A549 (cell line): ENCODE measurements at regions not wholly inside any gene's neighbourhood (a gene's known extent, or its start where the extent isn't known, plus 50 kb on each side); places are given as distances from the start of the nearest gene placed in this dataset.

Experiments
- ATAC-seq, 2 experiments: fragments of 200-7000 bp in 1 of 2; fragments of >200 bp in 1 of 2; cut with Nextera tagmentation in 1 of 2; cut with Tn5 transposase in 1 of 2; 3 replicates each; pipeline versions ENCODE4 v1.8.0 to v1.9.1; 2018 to 2020; ENCODE audit warnings: mild to moderate bottlenecking in 1 of 2, moderate library complexity in 1 of 2
- CTCF ChIA-PET: fragments of 300-600 bp; sonication (Branson Sonifier 250); formaldehyde crosslinking; extraction: SDS; loops from one replicate; lab custom pipeline; 2021; ENCODE audit warnings: antibody characterized with exemption, inconsistent platforms; lab: Yijun Ruan, JAX
- POLR2A ChIA-PET: fragments of 350-600 bp; formaldehyde crosslinking; extraction: SDS; loops from one replicate; lab custom pipeline; 2021; ENCODE audit warnings: antibody characterized with exemption, inconsistent platforms; lab: Yijun Ruan, JAX
- DNase-seq, 2 experiments: peaks; one replicate each; pipeline versions ENCODE4 v3.0.0 to v3.0.0-alpha.2; 2011 to 2016; ENCODE audit warnings: low read depth in 1 of 2, low spot score in 1 of 2
- FAIRE-seq: peaks from 2 replicates; lab custom pipeline; 2011; peaks lifted over from hg19 to GRCh38; lab: Jason Lieb, UNC
- H3K27ac ChIP-seq, 2 experiments: fragments of >200 bp; sonication (Bioruptor Twin); formaldehyde crosslinking; 3 replicates each; pipeline ENCODE4 v1.5.1; 2016 to 2017
- H3K4me1 ChIP-seq: fragments of >200 bp; sonication (Bioruptor Twin); formaldehyde crosslinking; 3 replicates; pipeline ENCODE4 v1.6.1; 2016
- H3K4me2 ChIP-seq: fragments of >200 bp; sonication (Bioruptor Twin); formaldehyde crosslinking; 3 replicates; pipeline ENCODE4 v1.6.1; 2016
- H3K4me3 ChIP-seq: fragments of >200 bp; sonication (Bioruptor Twin); formaldehyde crosslinking; 3 replicates; pipeline ENCODE4 v1.5.1; 2016
- H3K9me3 ChIP-seq: fragments of >200 bp; sonication (Bioruptor Twin); formaldehyde crosslinking; 3 replicates; pipeline ENCODE4 v1.6.1; 2016
- BHLHE40 ChIP-seq: IDR thresholded peaks from 2 replicates; pipeline ENCODE4 v1.6.1; 2012; ENCODE audit warnings: low read depth, low read length, inconsistent platforms
- CBX2 ChIP-seq: fragments of 200-600 bp; sonication (generic); IDR thresholded peaks from 2 replicates; pipeline ENCODE4 v1.6.1; 2016; ENCODE audit warnings: low read depth, mild to moderate bottlenecking, borderline replicate concordance
- CHD4 ChIP-seq: fragments of 200-600 bp; sonication (generic); IDR thresholded peaks from 2 replicates; pipeline ENCODE4 v1.6.1; 2016; ENCODE audit warnings: antibody characterized with exemption, mild to moderate bottlenecking, borderline replicate concordance
- EHF ChIP-seq: fragments of 250-450 bp; sonication (Bioruptor Pico); IDR thresholded peaks from 2 replicates; pipeline ENCODE4 v1.5.0; 2020; ENCODE audit warnings: mild to moderate bottlenecking
- ELK1 ChIP-seq: fragments of 150-350 bp; IDR thresholded peaks from 2 replicates; pipeline ENCODE4 v1.6.1; 2014; ENCODE audit warnings: low read depth, mild to moderate bottlenecking, low read length
- FOXS1 ChIP-seq: fragments of 250-450 bp; sonication (Bioruptor Pico); IDR thresholded peaks from 2 replicates; pipeline ENCODE4 v1.5.0; 2020; ENCODE audit warnings: mild to moderate bottlenecking, moderate library complexity
- GATA3 ChIP-seq: IDR thresholded peaks from 2 replicates; pipeline ENCODE4 v1.6.1; 2012; ENCODE audit warnings: borderline replicate concordance
- HDAC2 ChIP-seq: fragments of 200-600 bp; sonication (generic); IDR thresholded peaks from 2 replicates; pipeline ENCODE4 v1.6.1; 2016
- HOXA7 ChIP-seq: fragments of 250-450 bp; sonication (Bioruptor Pico); IDR thresholded peaks from 2 replicates; pipeline ENCODE4 v1.5.0; 2020; ENCODE audit warnings: mild to moderate bottlenecking, moderate library complexity
- MAFK ChIP-seq: fragments of 450-650 bp; IDR thresholded peaks from 2 replicates; pipeline ENCODE4 v1.6.1; 2014; ENCODE audit not compliant: partially characterized antibody
- MAZ ChIP-seq: fragments of 150-350 bp; IDR thresholded peaks from 2 replicates; pipeline ENCODE4 v1.6.1; 2014; ENCODE audit warnings: antibody characterized with exemption, low read depth, low read length, borderline replicate concordance
- NR3C1 ChIP-seq: fragments of >200 bp; sonication (Bioruptor Twin); formaldehyde crosslinking; IDR thresholded peaks from 3 replicates; pipeline ENCODE4 v1.6.1; 2017
- PHF8 ChIP-seq: fragments of 200-600 bp; sonication (generic); IDR thresholded peaks from 2 replicates; pipeline ENCODE4 v1.6.1; 2016; ENCODE audit warnings: low read depth, mild to moderate bottlenecking, antibody characterized with exemption, moderate library complexity, borderline replicate concordance
- POLR2A ChIP-seq: IDR thresholded peaks from 2 replicates; pipeline ENCODE4 v1.6.1; 2012; ENCODE audit warnings: mild to moderate bottlenecking, low read length
- POLR2AphosphoS2 ChIP-seq: conservative IDR thresholded peaks from 2 replicates; pipeline ENCODE4 v1.6.1; 2012; ENCODE audit warnings: low read length, improper control_type of control experiment, inconsistent platforms
- RAD21 ChIP-seq, 2 experiments: fragments of >200 bp in 1 of 2; sonication (Bioruptor Twin) in 1 of 2; formaldehyde crosslinking in 1 of 2; IDR thresholded peaks in 1 of 2; conservative IDR thresholded peaks in 1 of 2; 2 replicates in 1 of 2; 3 replicates in 1 of 2; pipeline ENCODE4 v1.6.1; 2012 to 2018; ENCODE audit warnings: inconsistent platforms in 1 of 2
- RARB ChIP-seq: fragments of 250-450 bp; sonication (Bioruptor Pico); IDR thresholded peaks from 2 replicates; pipeline ENCODE4 v1.8.0; 2021; ENCODE audit warnings: mild to moderate bottlenecking, moderate library complexity
- REST ChIP-seq: fragments of 200-600 bp; sonication (generic); IDR thresholded peaks from 2 replicates; pipeline ENCODE4 v1.6.1; 2016; ENCODE audit warnings: antibody characterized with exemption, mild to moderate bottlenecking, moderate library complexity
- RFX5 ChIP-seq: fragments of 450-650 bp; IDR thresholded peaks from 2 replicates; pipeline ENCODE4 v1.7.1; 2014; ENCODE audit warnings: antibody characterized with exemption, mild to moderate bottlenecking, moderate library complexity
- RNF2 ChIP-seq: fragments of 200-600 bp; sonication (generic); IDR thresholded peaks from 2 replicates; pipeline ENCODE4 v1.6.1; 2016; ENCODE audit warnings: low read depth, mild to moderate bottlenecking, antibody characterized with exemption, moderate library complexity, borderline replicate concordance
- TP53 ChIP-seq: fragments of 250-450 bp; sonication (Bioruptor Pico); IDR thresholded peaks from 2 replicates; pipeline ENCODE4 v1.5.0; 2021; ENCODE audit warnings: mild to moderate bottlenecking, moderate library complexity
- WGBS: methylation state at CpG from one replicate; pipeline ENCODE4 v1.1.6; 2017; ENCODE audit errors: missing lambda C conversion rate; 5-methylcytosine and 5-hydroxymethylcytosine counted together

DNA sequence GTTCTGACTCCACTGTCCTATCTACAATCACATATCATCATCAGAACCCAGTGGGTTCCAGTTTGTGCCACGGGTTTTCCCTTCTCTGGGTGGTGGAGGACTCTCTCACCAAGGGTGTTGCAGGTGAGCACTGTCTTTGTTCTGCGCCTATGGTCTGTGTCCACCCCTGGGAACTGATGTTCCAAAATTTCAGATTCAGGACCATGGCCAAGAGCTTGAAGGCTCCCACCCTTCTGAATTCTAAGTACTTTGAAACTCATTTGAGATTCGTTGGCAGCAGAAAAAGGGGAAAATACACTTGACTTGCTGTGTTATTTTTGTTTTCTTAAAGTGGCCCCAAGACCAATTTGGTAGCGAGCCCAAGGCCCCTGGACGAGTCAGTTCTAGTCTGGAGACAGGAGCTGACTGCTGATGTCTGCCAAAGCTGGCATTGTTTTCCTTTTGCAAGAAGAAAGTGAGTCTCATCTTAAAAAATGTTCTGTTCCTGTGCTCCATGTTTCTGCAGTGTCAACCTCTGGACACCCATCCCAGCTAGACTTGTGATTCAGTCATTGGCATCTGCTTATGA is 310.9 kb downstream of the HAPSTR1 start:
- no peaks in the 10 kb centered on the region for H3K4me1 ChIP-seq
- POLR2A ChIA-PET: no interaction called here
- H3K4me3 ChIP-seq: no peak overlapping the region
- DNase-seq (no peak), ATAC-seq (no peak), FAIRE-seq (no peak)
- H3K27ac ChIP-seq: no peak overlapping the region
- TF ChIP-seq RARB (CRISPR knock-in tag) (no peak), REST (peak; percentile 46; the same call in 1 of the 2 replicates)
- no peak overlapping the region for H3K4me2 ChIP-seq
- WGBS: 15% methylated on average over 5 of the region's 5 CpGs
- CTCF ChIA-PET: interaction anchor here (0.8 kb wide), 1 partner anchor 22 kb away, joined by 3 read pairs; no protein-coding TSS in a partner anchor
- no peaks in the 10 kb centered on the region for H3K9me3 ChIP-seq

DNA sequence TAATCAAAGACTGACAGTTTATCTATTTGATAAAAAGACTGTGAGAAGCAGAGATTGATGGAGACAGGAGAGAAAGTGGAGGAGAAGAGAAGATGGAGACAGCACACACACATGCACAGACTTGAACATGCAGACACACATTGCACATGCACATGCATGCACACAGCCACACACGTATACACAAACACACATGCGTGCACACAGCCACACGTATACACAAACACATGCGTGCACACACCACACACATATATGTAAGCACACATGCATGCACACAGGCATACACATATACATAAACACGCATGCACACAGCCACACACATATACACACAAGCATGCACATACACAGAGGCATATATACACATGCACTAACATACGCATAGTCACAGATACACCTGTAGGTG is 313.4 kb downstream of the HAPSTR1 start:
- DNase-seq (no peak), FAIRE-seq (no peak), ATAC-seq (no peak)
- ChIA-PET CTCF (no interaction called here), POLR2A (no interaction called here)
- no peak for TF ChIP-seq RFX5
- no peak for TF ChIP-seq TP53 (CRISPR knock-in tag)
- no peak for TF ChIP-seq PHF8
- TF ChIP-seq MAZ: no peak
- TF ChIP-seq CBX2: no peak
- TF ChIP-seq HOXA7 (CRISPR knock-in tag): no peak
- no peak for TF ChIP-seq BHLHE40
- no peak for TF ChIP-seq MAFK
- TF ChIP-seq POLR2AphosphoS2: no peak
- TF ChIP-seq FOXS1 (CRISPR knock-in tag): no peak
- TF ChIP-seq HDAC2: no peak
- no peak for TF ChIP-seq NR3C1
- no peak for TF ChIP-seq GATA3
- TF ChIP-seq RNF2: no peak
- TF ChIP-seq RAD21 (conservative IDR thresholded peaks at IDR 0.05 in 1 of 2, IDR thresholded peaks at IDR 0.05 in 1 of 2): no peak
- no peak for TF ChIP-seq EHF (CRISPR knock-in tag)
- TF ChIP-seq REST: no peak
- no peak for TF ChIP-seq ELK1
- no peak for TF ChIP-seq POLR2A
- no peak for TF ChIP-seq CHD4
- Histone ChIP-seq H3K4me3 (no peak overlapping the region), H3K9me3 (no peaks in the 10 kb centered on the region), H3K27ac (no peak overlapping the region), H3K4me1 (no peaks in the 10 kb centered on the region), H3K4me2 (no peak overlapping the region)
- 40% methylated on average over 6 of the region's 6 CpGs for WGBS
